DMS79 (cell line): ENCODE measurements at regions not wholly inside any gene's neighbourhood (a gene's known extent, or its start where the extent isn't known, plus 50 kb on each side); places are given as distances from the start of the nearest gene placed in this dataset.

ENCODE experiments used
- DNase-seq: peaks from one replicate; lab custom pipeline; 2025; lab: John Stamatoyannopoulos, UW

GRCh38 chr12:59928416-59928815 lies 332.6 kb downstream of the SLC16A7 start:
- DNase-seq = no peak

GRCh38 chr12:59929110-59929509 lies 333.3 kb downstream of the SLC16A7 start:
- DNase-seq = no peak

- DNase-seq = no peak
These were observed 338.7 kb downstream of the SLC16A7 start for GRCh38 chr12:59934486-59934885.

- DNase-seq = no peak
These were observed 340.7 kb downstream of the SLC16A7 start for GRCh38 chr12:59936534-59936933.

GRCh38 chr12:59937148-59937547 lies 341.3 kb downstream of the SLC16A7 start:
- no peak for DNase-seq

GRCh38 chr12:59938190-59938962 lies 342.5 kb downstream of the SLC16A7 start:
- DNase-seq = no peak

GRCh38 chr12:59940631-59941342 lies 345.0 kb downstream of the SLC16A7 start:
- DNase-seq = no peak

GRCh38 chr12:59941461-59941860 lies 345.6 kb downstream of the SLC16A7 start:
- no peak for DNase-seq

- DNase-seq = no peak
These were observed 348.3 kb downstream of the SLC16A7 start for GRCh38 chr12:59944177-59944576.

- no peak for DNase-seq
These were observed 350.8 kb downstream of the SLC16A7 start for GRCh38 chr12:59946635-59947034.

GRCh38 chr12:59963546-59963945 lies 367.7 kb downstream of the SLC16A7 start:
- no peak for DNase-seq

- DNase-seq = no peak
These were observed 377.1 kb downstream of the SLC16A7 start for GRCh38 chr12:59972905-59973304.

- no peak for DNase-seq
These were observed 377.7 kb downstream of the SLC16A7 start for GRCh38 chr12:59973515-59973914.

- no peak for DNase-seq
These were observed 381.9 kb downstream of the SLC16A7 start for GRCh38 chr12:59977779-59978178.

GRCh38 chr12:59980476-59980875 lies 384.6 kb downstream of the SLC16A7 start:
- no peak for DNase-seq

GRCh38 chr12:59999291-59999690 lies 403.5 kb downstream of the SLC16A7 start:
- no peak for DNase-seq

- DNase-seq = no peak
These were observed 414.7 kb downstream of the SLC16A7 start for GRCh38 chr12:60010486-60010885.

- no peak for DNase-seq
These were observed 416.8 kb downstream of the SLC16A7 start for GRCh38 chr12:60012659-60013058.

GRCh38 chr12:60014436-60014835 lies 418.6 kb downstream of the SLC16A7 start:
- no peak for DNase-seq

- DNase-seq = no peak
These were observed 424.2 kb downstream of the SLC16A7 start for GRCh38 chr12:60020068-60020467.

GRCh38 chr12:60021235-60021634 lies 425.4 kb downstream of the SLC16A7 start:
- DNase-seq = no peak

- no peak for DNase-seq
These were observed 431.4 kb downstream of the SLC16A7 start for GRCh38 chr12:60027266-60027665.

- DNase-seq = no peak
These were observed 438.3 kb downstream of the SLC16A7 start for GRCh38 chr12:60034147-60034546.

- DNase-seq = no peak
These were observed 440.0 kb downstream of the SLC16A7 start for GRCh38 chr12:60035835-60036234.
